Small intestine (tissue), 7 donors: ENCODE measurements at regions not wholly inside any gene's neighbourhood (a gene's known extent, or its start where the extent isn't known, plus 50 kb on each side); places are given as distances from the start of the nearest gene placed in this dataset.

Experiments
- DNase-seq, 2 donors: peaks; one replicate each; pipeline versions ENCODE4 v3.0.0 to v3.0.0-alpha.2; 2013
- FAIRE-seq: peaks from 2 replicates; lab custom pipeline; 2012; peaks lifted over from hg19 to GRCh38; lab: Jason Lieb, UNC
- H3K27ac ChIP-seq, 3 donors: one replicate each; pipeline ENCODE4 v1.5.1; 2013; ENCODE audit warnings: low read length in 2 of 3, mild to moderate bottlenecking in 2 of 3, control low read depth in 1 of 3, inconsistent platforms in 1 of 3, low read depth in 1 of 3, moderate library complexity in 1 of 3
- H3K27me3 ChIP-seq, 3 donors: one replicate each; pipeline ENCODE4 v1.6.1; 2013; ENCODE audit warnings: low read length in 3 of 3, inconsistent platforms in 1 of 3; ENCODE audit not compliant: control insufficient read depth in 3 of 3, insufficient read depth in 3 of 3
- H3K36me3 ChIP-seq, 3 donors: one replicate each; pipeline ENCODE4 v1.6.1; 2013; ENCODE audit warnings: low read length in 3 of 3, inconsistent platforms in 1 of 3, low read depth in 1 of 3, mild to moderate bottlenecking in 1 of 3, moderate library complexity in 1 of 3; ENCODE audit not compliant: control insufficient read depth in 3 of 3, insufficient read depth in 2 of 3
- H3K4me1 ChIP-seq, 3 donors: one replicate each; pipeline ENCODE4 v1.6.1; 2013; ENCODE audit warnings: low read length in 2 of 3, inconsistent platforms in 1 of 3, low read depth in 1 of 3, mild to moderate bottlenecking in 1 of 3, moderate library complexity in 1 of 3; ENCODE audit not compliant: control insufficient read depth in 3 of 3, insufficient read depth in 2 of 3
- H3K4me3 ChIP-seq, 3 donors: one replicate each; pipeline ENCODE4 v1.5.1; 2013; ENCODE audit warnings: low read length in 3 of 3, control low read depth in 1 of 3, inconsistent platforms in 1 of 3, low read depth in 1 of 3, mild to moderate bottlenecking in 1 of 3, moderate library complexity in 1 of 3
- H3K9me3 ChIP-seq, 2 donors: one replicate each; pipeline ENCODE4 v1.6.1; 2013; ENCODE audit warnings: low read depth in 1 of 2, low read length in 1 of 2; ENCODE audit not compliant: control insufficient read depth in 2 of 2, insufficient read depth in 1 of 2
- WGBS, 3 donors: extraction: QIAGEN DNeasy Blood & Tissue Kit; methylation state at CpG; one replicate each; pipeline ENCODE4 v1.1.7; 2013; 5-methylcytosine and 5-hydroxymethylcytosine counted together
- donor health status: healthy with polysubstance abuse.
- donor health status: control.
- donor health status: control.
- donor health status: Bipolar disorder and iron deficiency.
- donor health status: healthy.

- Histone ChIP-seq H3K4me3 (no peak overlapping the region), H3K36me3 (no peaks in the 10 kb centered on the region), H3K4me1 (no peaks in the 10 kb centered on the region), H3K9me3 (no peaks in the 10 kb centered on the region), H3K27me3 (peaks cover 0 to 7% (median 2%) of the 10 kb centered on the region in 3 donors), H3K27ac (no peak overlapping the region)
- 78 to 85% (median 82%) methylated on average over 6 of the region's 6 CpGs for WGBS, 3 donors
- FAIRE-seq, result no peak
- no peak for DNase-seq
Observed at GRCh38 chr11:116099541-116099940, 595.3 kb upstream of the CADM1 start.

GRCh38 chr11:116096272-116096995 is 592.2 kb upstream of the CADM1 start:
- H3K27me3 ChIP-seq, result peaks cover 0 to 7% (median 2%) of the 10 kb centered on the region in 3 donors
- DNase-seq (no peak), FAIRE-seq (no peak)
- no peak overlapping the region for H3K27ac ChIP-seq
- 66 to 78% (median 69%) methylated on average over 12 of the region's 12 CpGs for WGBS, 3 donors
- no peak overlapping the region for H3K4me3 ChIP-seq
- H3K4me1 ChIP-seq, result no peaks in the 10 kb centered on the region
- H3K9me3 ChIP-seq, result no peaks in the 10 kb centered on the region
- H3K36me3 ChIP-seq, result no peaks in the 10 kb centered on the region

DNA sequence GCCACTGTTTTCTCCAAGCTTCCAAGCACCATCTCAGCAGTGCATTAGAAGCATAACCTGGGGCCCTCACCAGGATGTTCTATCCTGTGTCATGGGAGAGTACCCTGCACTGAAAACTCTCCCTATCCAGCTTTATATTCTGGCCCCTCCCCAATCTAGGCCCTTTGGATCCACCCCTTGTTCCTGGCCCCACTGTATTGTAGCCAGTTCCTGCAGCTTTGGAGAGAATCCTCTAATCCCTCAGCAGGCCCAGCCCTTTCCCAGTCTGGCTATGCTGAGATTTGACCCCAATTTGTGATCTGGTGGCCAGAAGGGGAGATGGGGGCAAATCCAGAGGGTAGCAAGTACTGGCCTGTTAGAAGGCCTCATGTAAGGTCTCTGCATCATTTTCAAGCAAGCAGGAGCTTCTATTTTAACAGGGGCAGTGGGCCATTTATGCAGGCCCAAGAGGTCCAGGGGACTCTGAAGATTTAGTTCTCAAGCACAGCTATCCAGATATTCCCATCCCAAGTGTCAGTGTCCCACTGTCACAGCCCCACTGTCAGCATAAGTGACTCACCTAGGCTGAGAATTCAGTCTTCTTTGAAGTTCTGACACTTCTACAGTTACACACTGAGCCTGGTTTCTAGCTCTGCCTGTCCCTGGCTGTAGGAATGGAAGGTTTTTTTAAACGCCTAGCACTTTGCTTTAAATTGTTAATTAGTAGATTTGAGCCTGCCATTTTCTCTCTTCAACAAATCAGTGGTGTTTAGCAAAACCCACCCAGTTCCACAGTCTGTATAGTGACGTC is 589.5 kb upstream of the CADM1 start:
- H3K27ac ChIP-seq, result no peak overlapping the region
- no peaks in the 10 kb centered on the region for H3K36me3 ChIP-seq
- 79 to 81% (median 80%) methylated on average over 2 of the region's 2 CpGs for WGBS, 3 donors
- H3K9me3 ChIP-seq, result no peaks in the 10 kb centered on the region
- FAIRE-seq (no peak), DNase-seq (no peak)
- H3K27me3 ChIP-seq, result peaks cover 0 to 3% (median 2%) of the 10 kb centered on the region in 3 donors
- no peaks in the 10 kb centered on the region for H3K4me1 ChIP-seq
- no peak overlapping the region for H3K4me3 ChIP-seq

DNA sequence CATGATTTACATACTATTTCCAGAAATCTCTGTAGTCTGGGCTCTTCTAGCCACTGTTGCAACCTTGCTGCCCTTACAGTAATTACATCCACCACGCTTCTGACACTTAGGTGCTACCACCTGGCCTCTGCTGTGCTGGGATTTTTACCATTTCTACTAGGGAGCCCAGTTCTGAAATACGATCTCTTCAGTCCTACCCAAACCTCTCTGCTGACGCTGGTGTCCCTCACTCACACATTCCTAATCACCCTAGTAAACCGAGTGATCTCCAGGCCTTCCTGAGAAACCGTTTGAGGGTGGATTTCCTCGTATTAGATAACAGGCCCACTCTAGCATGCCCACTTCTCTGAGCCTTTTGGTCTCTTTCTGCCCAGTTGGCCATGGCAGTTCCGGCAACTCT is 588.9 kb upstream of the CADM1 start:
- no peaks in the 10 kb centered on the region for H3K4me1 ChIP-seq
- H3K9me3 ChIP-seq, result no peaks in the 10 kb centered on the region
- no peaks in the 10 kb centered on the region for H3K36me3 ChIP-seq
- peaks cover 0 to 3% (median 2%) of the 10 kb centered on the region in 3 donors for H3K27me3 ChIP-seq
- DNase-seq (no peak), FAIRE-seq (no peak)
- no peak overlapping the region for H3K27ac ChIP-seq
- H3K4me3 ChIP-seq, result no peak overlapping the region
- WGBS, 3 donors, result 78 to 90% (median 81%) methylated on average over 7 of the region's 7 CpGs

DNA sequence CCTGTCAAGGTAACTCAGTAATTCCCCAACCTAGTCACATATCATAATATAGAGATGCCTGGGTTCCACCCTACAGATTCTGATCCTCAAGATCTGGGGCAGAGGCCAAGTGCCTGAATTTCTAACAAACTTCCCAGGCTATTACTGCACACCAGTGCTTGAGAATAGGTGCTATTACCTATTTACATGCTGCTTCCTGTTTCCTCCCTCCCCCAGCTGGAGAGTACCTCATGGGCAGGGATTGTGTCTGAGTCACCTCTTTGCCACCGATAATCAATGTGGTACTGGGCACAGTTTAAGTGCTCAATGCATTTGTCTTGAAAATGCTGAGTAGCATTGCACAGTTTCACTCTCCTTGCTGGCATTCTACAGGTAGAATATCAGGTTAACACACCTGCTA is 582.2 kb upstream of the CADM1 start:
- Histone ChIP-seq H3K36me3 (no peaks in the 10 kb centered on the region), H3K27ac (no peak overlapping the region), H3K27me3 (peaks cover 0 to 3% (median 0%) of the 10 kb centered on the region in 3 donors), H3K4me3 (no peak overlapping the region), H3K9me3 (no peaks in the 10 kb centered on the region), H3K4me1 (no peaks in the 10 kb centered on the region)
- 10 to 60% (median 14%) methylated on average over 1 of the region's 1 CpG for WGBS, 3 donors
- DNase-seq, result peak in 1 of 2 donors; percentile 46
- no peak for FAIRE-seq

DNA sequence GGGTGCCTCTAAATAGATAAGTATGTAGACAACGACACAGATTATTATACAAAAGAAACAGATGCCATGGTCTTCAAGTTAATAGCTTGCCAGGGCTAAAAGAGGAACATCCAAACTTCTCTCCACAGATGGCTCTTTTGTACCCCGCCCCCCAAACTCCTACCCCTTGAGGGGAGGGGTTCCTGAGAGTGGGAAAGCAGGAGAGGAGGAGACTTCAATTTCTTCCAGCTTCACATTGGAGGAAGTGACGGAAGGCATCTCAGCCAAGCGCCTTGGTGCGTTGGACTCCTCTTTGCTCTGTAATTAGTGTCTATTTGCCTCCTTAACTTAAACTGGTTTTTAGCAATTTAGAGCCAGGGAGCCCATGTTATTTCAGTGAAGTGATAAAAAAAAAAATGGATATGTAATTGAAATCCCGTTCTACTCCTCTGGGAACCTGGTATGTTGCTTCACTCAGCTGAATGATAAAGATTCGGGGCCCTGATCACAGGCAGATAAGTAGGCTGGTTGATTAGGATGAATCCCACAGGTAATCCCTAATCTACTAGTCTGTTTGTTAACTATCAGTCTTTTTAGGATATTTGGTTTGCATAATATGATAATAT is 580.9 kb upstream of the CADM1 start:
- Histone ChIP-seq H3K9me3 (no peaks in the 10 kb centered on the region), H3K27ac (no peak overlapping the region), H3K27me3 (peaks cover 0 to 3% (median 0%) of the 10 kb centered on the region in 3 donors), H3K36me3 (no peaks in the 10 kb centered on the region), H3K4me1 (no peaks in the 10 kb centered on the region), H3K4me3 (no peak overlapping the region)
- FAIRE-seq, result no peak
- WGBS, 3 donors, result 82 to 87% (median 87%) methylated on average over 7 of the region's 7 CpGs
- no peak for DNase-seq

DNA sequence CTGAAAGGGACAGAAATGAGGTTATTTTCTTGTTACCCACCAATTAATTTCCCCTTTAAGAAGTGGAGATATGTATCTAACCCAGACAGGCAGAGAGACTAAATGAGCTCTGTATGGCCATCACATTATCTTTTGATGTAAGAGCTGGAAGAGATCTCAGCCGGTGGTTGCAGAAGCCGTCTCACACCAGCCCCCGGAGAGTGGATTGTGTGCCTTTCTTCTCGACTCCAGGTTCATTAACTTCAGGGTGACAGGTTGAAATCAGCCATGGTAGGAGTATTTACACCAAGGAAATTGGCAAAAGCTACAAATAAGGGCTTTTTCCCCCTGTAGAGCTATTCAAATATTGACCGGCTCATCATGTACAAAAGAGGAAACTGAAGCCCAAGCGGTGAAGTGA is 580.3 kb upstream of the CADM1 start:
- no peak for FAIRE-seq
- Histone ChIP-seq H3K27ac (no peak overlapping the region), H3K9me3 (no peaks in the 10 kb centered on the region), H3K27me3 (peaks cover 0 to 3% (median 0%) of the 10 kb centered on the region in 3 donors), H3K4me3 (no peak overlapping the region), H3K4me1 (no peaks in the 10 kb centered on the region), H3K36me3 (no peaks in the 10 kb centered on the region)
- DNase-seq, result no peak
- WGBS, 3 donors, result 78 to 88% (median 84%) methylated on average over 6 of the region's 6 CpGs

- DNase-seq (no peak), FAIRE-seq (no peak)
- no peak overlapping the region for H3K27ac ChIP-seq
- no peak overlapping the region for H3K4me3 ChIP-seq
- H3K27me3 ChIP-seq, result peaks cover 0 to 5% (median 0%) of the 10 kb centered on the region in 3 donors
- H3K36me3 ChIP-seq, result no peaks in the 10 kb centered on the region
- 88 to 96% (median 90%) methylated on average over 5 of the region's 5 CpGs for WGBS, 3 donors
- no peaks in the 10 kb centered on the region for H3K4me1 ChIP-seq
- H3K9me3 ChIP-seq, result no peaks in the 10 kb centered on the region
Observed at GRCh38 chr11:116082256-116082655, 578.0 kb upstream of the CADM1 start.
